Effector memory CD4-positive, alpha-beta T cell (primary cell): ENCODE measurements at regions not wholly inside any gene's neighbourhood (a gene's known extent, or its start where the extent isn't known, plus 50 kb on each side); places are given as distances from the start of the nearest gene placed in this dataset.
"Not testable (repeated sequence)": the region's sequence is repeated elsewhere in the genome, so short reads cannot be mapped to it uniquely, and the experiment has no call there.

Experiments used
- DNase-seq, 3 donors: peaks; one replicate each; pipeline ENCODE4 v3.0.0-alpha.2; 2020
- H3K27ac ChIP-seq: 2 replicates; pipeline ENCODE4 v1.7.0; 2013; ENCODE audit warnings: mild to moderate bottlenecking, low read length, moderate library complexity; ENCODE audit not compliant: insufficient read depth, poor library complexity, severe bottlenecking
- H3K27me3 ChIP-seq: replicated peaks from 2 replicates; pipeline ENCODE4 v1.7.0; 2013; ENCODE audit warnings: mild to moderate bottlenecking, low read length; ENCODE audit not compliant: insufficient read depth, control insufficient read depth, poor library complexity, severe bottlenecking
- H3K36me3 ChIP-seq: 2 replicates; pipeline ENCODE4 v1.7.0; 2013; ENCODE audit warnings: mild to moderate bottlenecking, low read length, moderate library complexity; ENCODE audit not compliant: control insufficient read depth, insufficient read depth
- H3K4me1 ChIP-seq: 2 replicates; pipeline ENCODE4 v1.7.0; 2013; ENCODE audit warnings: low read length, mild to moderate bottlenecking; ENCODE audit not compliant: control insufficient read depth, insufficient read depth, poor library complexity, severe bottlenecking
- H3K4me3 ChIP-seq: 2 replicates; pipeline ENCODE4 v1.7.0; 2013; ENCODE audit warnings: low read length, low read depth, mild to moderate bottlenecking; ENCODE audit not compliant: insufficient read depth, poor library complexity, severe bottlenecking
- H3K9me3 ChIP-seq: 2 replicates; pipeline ENCODE4 v1.7.0; 2013; ENCODE audit warnings: mild to moderate bottlenecking, low read length, moderate library complexity; ENCODE audit not compliant: control insufficient read depth

DNA sequence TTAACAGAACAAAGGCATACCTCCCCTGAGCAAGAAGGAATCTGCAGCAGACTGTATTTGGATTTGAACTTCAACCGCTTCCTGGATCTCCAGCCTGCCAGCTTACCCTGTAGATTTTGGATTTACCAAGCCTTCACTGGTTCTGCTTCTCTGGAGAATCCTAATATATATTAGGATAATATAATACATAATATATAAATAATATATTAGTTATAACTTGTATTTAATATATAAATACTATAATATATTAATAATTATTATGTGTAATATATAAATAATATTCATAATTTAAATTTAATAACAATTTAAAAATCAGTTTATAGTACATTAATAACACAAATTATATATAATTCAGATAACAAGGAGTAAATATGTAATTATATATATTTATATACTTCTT lies 121.4 kb downstream of the COX18 start:
- Histone ChIP-seq H3K27me3 (no peaks in the 10 kb centered on the region), H3K4me1 (no peaks in the 10 kb centered on the region), H3K27ac (no peak overlapping the region), H3K9me3 (no peaks in the 10 kb centered on the region), H3K4me3 (no peak overlapping the region), H3K36me3 (no peaks in the 10 kb centered on the region)
- DNase-seq, result no peak

DNA sequence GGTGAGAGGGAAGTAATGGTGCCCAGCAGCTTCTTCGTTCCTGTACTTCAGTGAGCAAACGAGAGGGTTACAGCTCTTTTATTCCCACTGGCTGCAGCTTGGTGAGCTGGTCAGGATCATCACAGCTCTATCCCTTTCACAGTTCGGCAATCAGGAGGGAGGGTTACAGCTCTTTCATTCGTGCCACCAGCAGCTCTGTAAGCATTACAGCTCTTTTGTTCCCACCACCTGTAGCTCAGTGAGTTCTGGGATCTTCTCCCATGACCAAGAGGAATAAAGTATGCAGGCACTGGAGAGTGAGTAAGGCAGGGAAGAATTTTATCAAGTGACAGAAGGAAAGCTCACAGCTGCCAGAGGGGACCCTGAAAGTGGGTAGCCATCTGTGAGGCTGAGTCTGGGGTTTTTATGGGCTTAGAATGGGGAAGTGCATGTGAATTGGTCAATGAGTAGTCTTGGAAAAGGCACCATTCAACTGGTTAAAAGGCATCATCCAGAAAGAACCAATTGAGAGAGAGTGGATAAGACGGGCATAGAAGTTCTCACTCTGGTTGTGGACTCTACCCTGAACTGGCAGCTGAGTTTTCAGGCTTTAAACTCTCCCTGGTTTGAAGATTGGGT lies 123.7 kb downstream of the COX18 start:
- no peak for DNase-seq
- H3K9me3 ChIP-seq, result no peaks in the 10 kb centered on the region

DNA sequence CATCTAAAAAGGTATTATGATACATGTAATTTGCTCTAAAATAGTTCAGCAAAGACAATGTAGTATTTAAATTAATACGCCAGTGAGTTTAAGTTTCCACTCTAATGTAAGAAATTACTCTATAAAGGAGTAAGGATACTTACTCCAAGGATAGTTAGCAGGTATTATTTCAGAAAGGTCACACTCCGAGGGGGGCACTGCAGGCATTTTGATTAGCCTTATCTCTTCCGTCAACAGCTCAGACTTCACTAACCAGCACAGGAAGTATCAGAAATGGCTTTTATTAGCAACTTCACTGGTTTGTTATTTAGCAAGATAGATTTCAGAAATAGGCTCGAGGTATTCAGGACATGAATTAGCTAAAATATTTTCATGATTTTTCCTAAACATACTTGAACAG lies 127.0 kb downstream of the COX18 start:
- no peaks in the 10 kb centered on the region for H3K27me3 ChIP-seq
- H3K4me3 ChIP-seq, result no peak overlapping the region

More for the DNA sequence above, 123.7 kb downstream of the COX18 start:
- H3K27ac ChIP-seq, result no peak overlapping the region
- H3K4me1 ChIP-seq, result no peaks in the 10 kb centered on the region
- no peak overlapping the region for H3K4me3 ChIP-seq
- H3K36me3 ChIP-seq, result no peaks in the 10 kb centered on the region
- H3K27me3 ChIP-seq, result no peaks in the 10 kb centered on the region

DNA sequence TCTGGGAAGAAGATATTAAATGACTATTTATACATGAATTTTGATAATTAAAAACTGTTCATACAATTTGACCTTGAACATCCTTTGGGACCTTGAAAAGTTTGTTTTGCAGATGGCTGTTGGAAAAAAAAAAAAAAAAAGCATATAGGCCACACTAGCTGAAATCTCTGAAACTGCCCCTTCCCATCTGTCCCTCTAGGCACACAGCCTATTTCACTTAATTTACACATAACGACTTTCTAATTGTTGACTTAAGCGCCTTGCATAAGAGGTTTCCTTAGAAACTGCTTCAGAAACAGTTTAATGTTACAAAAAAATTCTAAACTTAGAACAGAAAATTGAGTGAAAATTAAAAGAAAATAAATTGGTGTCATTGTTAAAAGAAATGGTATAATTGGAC lies 131.0 kb downstream of the COX18 start:
- DNase-seq, result no peak
- H3K9me3 ChIP-seq, result no peaks in the 10 kb centered on the region
- no peaks in the 10 kb centered on the region for H3K27me3 ChIP-seq
- no peaks in the 10 kb centered on the region for H3K4me1 ChIP-seq
- no peaks in the 10 kb centered on the region for H3K36me3 ChIP-seq
- H3K27ac ChIP-seq, result no peak overlapping the region
- H3K4me3 ChIP-seq, result no peak overlapping the region

More for the DNA sequence above, 127.0 kb downstream of the COX18 start:
- H3K27ac ChIP-seq, result no peak overlapping the region
- no peaks in the 10 kb centered on the region for H3K36me3 ChIP-seq
- no peaks in the 10 kb centered on the region for H3K4me1 ChIP-seq
- DNase-seq, result no peak
- H3K9me3 ChIP-seq, result no peaks in the 10 kb centered on the region

DNA sequence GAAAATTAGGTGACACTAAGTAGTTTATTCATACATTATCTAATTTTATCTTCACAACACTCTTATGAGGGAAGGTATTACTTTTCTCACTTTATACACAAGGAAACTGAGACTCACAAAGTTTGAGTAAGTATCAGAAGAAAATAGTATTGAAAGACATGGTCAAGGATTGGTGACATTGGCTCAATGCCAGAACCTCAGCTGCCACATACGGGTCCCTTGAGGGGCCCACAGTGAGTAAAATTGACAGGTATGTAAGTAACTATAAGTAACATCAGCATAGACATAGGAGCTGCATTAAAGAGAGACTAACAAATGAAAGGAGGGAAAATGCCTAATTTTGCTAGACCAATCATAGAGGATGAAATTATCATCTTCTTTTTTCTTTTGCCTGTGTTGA lies 134.1 kb downstream of the COX18 start:
- Histone ChIP-seq H3K9me3 (no peaks in the 10 kb centered on the region), H3K4me1 (no peaks in the 10 kb centered on the region), H3K36me3 (no peaks in the 10 kb centered on the region), H3K27ac (no peak overlapping the region), H3K27me3 (no peaks in the 10 kb centered on the region), H3K4me3 (no peak overlapping the region)
- no peak for DNase-seq

DNA sequence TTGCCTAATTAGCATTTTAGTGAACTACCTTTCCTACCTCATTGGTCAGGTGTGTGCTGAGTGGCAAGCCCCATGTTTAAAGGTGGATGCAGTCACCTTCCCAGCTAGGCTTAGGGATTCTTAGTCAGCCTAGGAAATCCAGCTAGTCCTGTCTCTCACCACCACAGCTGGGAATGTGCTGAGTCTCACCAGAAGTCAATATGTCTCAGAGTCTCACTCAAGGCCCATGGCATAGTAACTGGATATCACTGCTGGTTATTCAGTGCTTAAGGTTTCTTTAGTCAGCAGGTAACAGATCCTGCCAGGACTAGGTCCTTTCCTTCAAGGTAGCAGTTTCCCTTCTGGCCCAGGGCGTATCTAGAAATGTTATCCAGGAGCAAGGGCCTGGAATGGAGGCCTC lies 136.5 kb downstream of the COX18 start:
- H3K9me3 ChIP-seq, result no peaks in the 10 kb centered on the region
- no peak overlapping the region for H3K4me3 ChIP-seq
- no peaks in the 10 kb centered on the region for H3K36me3 ChIP-seq
- no peak overlapping the region for H3K27ac ChIP-seq
- H3K4me1 ChIP-seq, result no peaks in the 10 kb centered on the region
- no peak for DNase-seq
- no peaks in the 10 kb centered on the region for H3K27me3 ChIP-seq

DNA sequence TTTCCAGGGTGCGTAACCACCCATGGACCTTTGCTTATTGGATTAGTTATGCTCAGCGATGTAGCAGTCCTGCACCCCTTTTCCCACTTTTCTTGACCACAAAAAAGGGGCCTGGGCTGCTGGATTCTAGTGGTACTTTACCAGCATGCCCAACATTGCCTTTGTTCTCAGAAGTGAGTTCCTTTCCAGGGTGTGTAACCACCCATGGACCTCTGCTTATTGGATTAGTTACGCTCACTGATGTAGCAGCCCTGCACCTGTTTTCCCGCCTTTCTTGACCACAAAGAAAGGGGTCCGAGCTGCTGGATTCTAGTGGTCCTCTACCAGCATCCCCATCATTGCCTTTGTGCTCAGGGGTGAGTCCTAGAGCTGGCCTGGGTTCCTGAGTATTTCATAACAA lies 138.2 kb downstream of the COX18 start:
- Histone ChIP-seq H3K36me3 (no peaks in the 10 kb centered on the region), H3K4me3 (no peak overlapping the region), H3K27ac (no peak overlapping the region), H3K9me3 (no peaks in the 10 kb centered on the region), H3K4me1 (no peaks in the 10 kb centered on the region), H3K27me3 (no peaks in the 10 kb centered on the region)
- no peak for DNase-seq

DNA sequence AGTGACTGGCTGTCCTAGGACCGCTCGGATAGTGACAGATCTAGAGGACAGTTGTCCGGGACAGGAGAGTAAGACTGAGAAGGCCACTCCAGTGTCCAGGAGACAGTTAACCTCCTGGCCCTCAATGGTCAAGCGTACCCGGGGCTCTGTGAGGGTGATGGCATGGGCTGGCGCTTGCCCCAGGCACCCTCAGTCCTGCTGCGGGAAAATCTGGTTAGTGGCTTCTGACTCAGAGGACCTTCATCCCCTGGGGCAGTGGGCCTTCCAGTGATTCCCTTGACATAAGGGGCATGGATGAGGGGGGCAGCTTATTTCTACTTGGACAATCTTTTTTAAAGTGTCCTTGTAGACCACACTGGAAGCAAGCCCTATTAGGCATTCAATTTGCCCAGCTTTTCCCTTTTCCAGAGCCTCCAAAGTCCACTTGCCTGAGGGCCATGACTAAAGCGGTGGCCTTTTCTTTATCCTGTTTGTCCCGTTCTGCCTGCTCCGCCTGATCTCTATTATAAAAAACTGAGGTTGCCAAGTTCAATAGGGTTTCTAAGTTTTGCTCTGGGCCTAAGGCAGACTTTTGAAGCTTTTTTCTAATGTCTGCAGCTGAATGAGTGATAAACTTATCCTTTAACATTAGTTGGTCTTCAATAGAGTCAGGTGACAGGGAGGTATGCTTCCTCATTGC lies 139.8 kb downstream of the COX18 start:
- H3K4me1 ChIP-seq, H3K27me3 ChIP-seq, DNase-seq, H3K27ac ChIP-seq, H3K9me3 ChIP-seq, H3K4me3 ChIP-seq, H3K36me3 ChIP-seq: not testable (repeated sequence)

DNA sequence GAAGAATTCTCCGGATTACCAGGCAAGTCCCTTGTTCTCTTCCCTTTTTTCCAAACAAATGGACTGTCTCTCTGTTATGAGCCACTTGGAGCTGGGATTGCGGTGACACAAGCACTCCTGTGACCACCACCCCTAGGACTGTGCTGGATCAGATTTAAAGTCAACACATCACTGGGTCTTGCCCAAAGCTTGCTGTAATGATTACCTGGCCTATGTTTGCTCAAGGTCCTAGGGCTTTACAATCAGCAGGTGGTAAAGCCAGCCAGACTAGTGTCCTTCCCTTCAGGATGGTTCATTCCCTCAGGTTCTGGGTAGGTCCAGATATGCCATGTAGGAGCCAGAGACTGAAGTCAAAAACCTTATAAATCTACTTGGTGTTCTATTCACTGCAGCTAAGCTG lies 144.7 kb downstream of the COX18 start:
- no peak overlapping the region for H3K27ac ChIP-seq
- H3K4me3 ChIP-seq, result no peak overlapping the region
- no peaks in the 10 kb centered on the region for H3K9me3 ChIP-seq
- no peak for DNase-seq
- H3K4me1 ChIP-seq, result no peaks in the 10 kb centered on the region
- no peaks in the 10 kb centered on the region for H3K36me3 ChIP-seq
- H3K27me3 ChIP-seq, result no peaks in the 10 kb centered on the region

DNA sequence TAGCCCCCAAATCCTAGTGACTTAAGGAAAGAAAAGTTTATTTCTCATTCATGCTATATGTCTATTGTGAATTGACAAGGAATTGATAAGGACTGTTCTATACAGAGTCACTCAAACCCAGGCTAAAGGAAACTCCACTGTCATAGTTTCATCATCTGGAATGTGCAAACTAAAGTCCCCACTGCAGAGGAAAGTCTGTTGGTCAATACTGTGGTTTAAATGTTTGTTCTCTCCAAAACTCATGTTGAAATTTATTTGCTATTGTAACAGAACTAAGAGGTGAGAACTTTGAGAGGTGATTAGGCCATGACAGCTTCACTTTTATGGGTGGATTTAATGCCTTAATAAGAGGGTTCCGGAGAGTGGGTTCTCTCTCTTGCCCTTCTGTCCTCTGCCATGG lies 149.6 kb downstream of the COX18 start:
- Histone ChIP-seq H3K9me3 (no peaks in the 10 kb centered on the region), H3K36me3 (no peaks in the 10 kb centered on the region), H3K4me3 (no peak overlapping the region), H3K4me1 (no peaks in the 10 kb centered on the region), H3K27me3 (no peaks in the 10 kb centered on the region), H3K27ac (no peak overlapping the region)
- no peak for DNase-seq
